Common myeloid progenitor, CD34-positive (primary cell): ENCODE measurements at regions not wholly inside any gene's neighbourhood (a gene's known extent, or its start where the extent isn't known, plus 50 kb on each side); places are given as distances from the start of the nearest gene placed in this dataset.
A peak's percentile ranks its signal among the peaks of the same experiment; 100 is the strongest.
"Not testable (repeated sequence)": the region's sequence is repeated elsewhere in the genome, so short reads cannot be mapped to it uniquely, and the experiment has no call there.

ENCODE experiments used
- CTCF ChIA-PET: fragments of 350-600 bp; sonication (Branson Sonifier 250); formaldehyde crosslinking; loops from one replicate; lab custom pipeline; 2021; ENCODE audit warnings: antibody characterized with exemption; lab: Charles Lee
- POLR2A ChIA-PET: fragments of 350-600 bp; sonication (Branson Sonifier 250); formaldehyde crosslinking; loops from one replicate; lab custom pipeline; 2021; ENCODE audit warnings: antibody characterized with exemption; lab: Charles Lee
- DNase-seq, 3 donors: peaks; one replicate each; pipeline versions ENCODE4 v3.0.0 to v3.0.0-alpha.2; 2013
- H3K27ac ChIP-seq, 2 experiments: 1 replicate in 1 of 2; 2 replicates in 1 of 2; pipeline ENCODE4 v1.7.0; 2013; ENCODE audit warnings: inconsistent platforms in 2 of 2, low read length in 2 of 2, mild to moderate bottlenecking in 2 of 2, low read depth in 1 of 2, moderate library complexity in 1 of 2; ENCODE audit not compliant: severe bottlenecking in 2 of 2, insufficient read depth in 1 of 2, poor library complexity in 1 of 2
- H3K27me3 ChIP-seq, 5 experiments: replicated peaks in 2 of 5; 1 replicate in 3 of 5; 2 replicates in 2 of 5; pipeline versions ENCODE4 v1.6.1 to v1.7.0; 2013; ENCODE audit warnings: low read length in 4 of 5, mild to moderate bottlenecking in 2 of 5, moderate library complexity in 2 of 5, inconsistent platforms in 1 of 5; ENCODE audit not compliant: insufficient read depth in 5 of 5, control insufficient read depth in 4 of 5
- H3K36me3 ChIP-seq, 4 experiments: 1 replicate in 2 of 4; 2 replicates in 2 of 4; pipeline versions ENCODE4 v1.6.1 to v1.7.0; 2013; ENCODE audit warnings: low read length in 3 of 4, control low read depth in 1 of 4, mild to moderate bottlenecking in 1 of 4; ENCODE audit not compliant: control insufficient read depth in 4 of 4, insufficient read depth in 4 of 4
- H3K4me1 ChIP-seq, 4 experiments: 1 replicate in 3 of 4; 2 replicates in 1 of 4; pipeline versions ENCODE4 v1.6.1 to v1.7.1; 2013; ENCODE audit warnings: low read length in 3 of 4, mild to moderate bottlenecking in 3 of 4, control low read depth in 1 of 4, inconsistent platforms in 1 of 4, moderate library complexity in 1 of 4; ENCODE audit not compliant: control insufficient read depth in 4 of 4, insufficient read depth in 4 of 4; ENCODE audit errors: control extremely low read depth in 1 of 4
- H3K4me3 ChIP-seq, 7 experiments: 1 replicate in 4 of 7; 2 replicates in 3 of 7; pipeline versions ENCODE4 v1.5.1 to v1.7.0; 2013; ENCODE audit warnings: mild to moderate bottlenecking in 7 of 7, low read length in 6 of 7, moderate library complexity in 6 of 7, inconsistent platforms in 2 of 7, low read depth in 2 of 7, control low read depth in 1 of 7; ENCODE audit not compliant: insufficient read depth in 4 of 7, control insufficient read depth in 1 of 7; ENCODE audit errors: extremely low read depth in 1 of 7
- H3K9me3 ChIP-seq, 5 experiments: 1 replicate in 4 of 5; 2 replicates in 1 of 5; pipeline versions ENCODE4 v1.6.1 to v1.7.1; 2013; ENCODE audit warnings: low read length in 4 of 5, mild to moderate bottlenecking in 2 of 5, inconsistent platforms in 1 of 5, low read depth in 1 of 5, moderate library complexity in 1 of 5; ENCODE audit not compliant: control insufficient read depth in 4 of 5, insufficient read depth in 2 of 5; ENCODE audit errors: control extremely low read depth in 1 of 5
- WGBS: methylation state at CpG from one replicate; pipeline ENCODE4 v1.1.5; 2013; ENCODE audit not compliant: insufficient coverage; 5-methylcytosine and 5-hydroxymethylcytosine counted together

- WGBS, result 96% methylated on average over 7 of the region's 8 CpGs
- ChIA-PET CTCF (no interaction called here), POLR2A (no interaction called here)
- H3K4me3 ChIP-seq, result no peak overlapping the region
- no peak for DNase-seq
- peaks cover 21 to 66% (median 44%) of the 10 kb centered on the region in 4 experiments for H3K4me1 ChIP-seq
- peaks cover 0 to 4% (median 0%) of the 10 kb centered on the region in 4 experiments for H3K36me3 ChIP-seq
- no peaks in the 10 kb centered on the region for H3K27me3 ChIP-seq
- H3K27ac ChIP-seq, result no peak overlapping the region
- no peaks in the 10 kb centered on the region for H3K9me3 ChIP-seq
Measured at GRCh38 chr22:25392584-25392983, 171.9 kb upstream of the GRK3 start.

DNA sequence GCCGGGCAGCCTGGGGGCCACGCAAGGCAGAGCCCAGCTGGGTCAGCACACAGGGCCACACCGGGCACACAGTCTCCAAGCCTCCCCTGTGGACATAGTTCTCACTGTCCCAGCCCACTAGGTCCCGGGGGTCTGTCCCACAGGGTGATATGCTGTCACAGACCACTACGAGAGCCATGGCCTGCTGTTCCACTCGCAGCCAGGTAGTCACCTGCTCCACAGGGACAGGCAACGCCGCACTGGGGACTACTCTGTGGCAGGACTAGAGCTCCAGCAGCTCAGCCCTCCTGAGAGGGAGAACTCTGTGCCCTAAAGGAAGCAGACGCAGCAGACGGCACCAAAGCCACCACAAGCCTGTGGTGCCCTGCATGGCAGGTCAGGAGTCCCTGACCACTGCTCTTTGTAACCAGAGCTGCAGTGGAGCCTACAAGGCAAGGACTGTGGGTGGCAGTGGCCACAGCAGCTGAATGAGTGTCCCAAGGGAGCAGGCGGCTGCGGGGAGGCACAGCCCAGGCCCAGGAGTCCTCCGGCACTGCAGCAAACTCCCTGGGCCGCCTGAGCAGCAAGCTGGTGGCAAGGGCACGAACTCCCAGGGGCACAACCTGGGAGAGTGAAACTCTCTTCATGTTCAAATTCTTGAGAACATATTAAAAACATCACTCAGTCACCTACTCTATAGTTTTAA lies 171.2 kb upstream of the GRK3 start:
- ChIA-PET CTCF (no interaction called here), POLR2A (no interaction called here)
- H3K36me3 ChIP-seq, result peaks cover 0 to 4% (median 0%) of the 10 kb centered on the region in 4 experiments
- no peaks in the 10 kb centered on the region for H3K27me3 ChIP-seq
- peaks cover 20 to 67% (median 44%) of the 10 kb centered on the region in 4 experiments for H3K4me1 ChIP-seq
- WGBS, result 97% methylated on average over 15 of the region's 15 CpGs
- H3K9me3 ChIP-seq, result no peaks in the 10 kb centered on the region
- DNase-seq, result no peak
- H3K27ac ChIP-seq, result no peak overlapping the region
- H3K4me3 ChIP-seq, result no peak overlapping the region

- H3K27ac ChIP-seq, result no peak overlapping the region
- no peaks in the 10 kb centered on the region for H3K27me3 ChIP-seq
- peaks cover 0 to 4% (median 0%) of the 10 kb centered on the region in 4 experiments for H3K36me3 ChIP-seq
- no peak overlapping the region for H3K4me3 ChIP-seq
- peaks cover 0 to 63% (median 40%) of the 10 kb centered on the region in 4 experiments for H3K4me1 ChIP-seq
- ChIA-PET CTCF (no interaction called here), POLR2A (no interaction called here)
- 91% methylated on average over 4 of the region's 8 CpGs for WGBS
- no peak for DNase-seq
- no peaks in the 10 kb centered on the region for H3K9me3 ChIP-seq
Measured at GRCh38 chr22:25395468-25395867, 169.0 kb upstream of the GRK3 start.

- Histone ChIP-seq H3K27me3 (no peaks in the 10 kb centered on the region), H3K27ac (no peak overlapping the region), H3K36me3 (peaks cover 0 to 4% (median 0%) of the 10 kb centered on the region in 4 experiments), H3K4me3 (no peak overlapping the region), H3K4me1 (peaks cover 0 to 63% (median 40%) of the 10 kb centered on the region in 4 experiments), H3K9me3 (no peaks in the 10 kb centered on the region)
- ChIA-PET POLR2A (no interaction called here), CTCF (no interaction called here)
- DNase-seq, result no peak
- WGBS, result 90% methylated on average over 3 of the region's 3 CpGs
Measured at GRCh38 chr22:25395915-25396314, 168.6 kb upstream of the GRK3 start.

GRCh38 chr22:25396615-25397200 lies 167.8 kb upstream of the GRK3 start:
- ChIA-PET CTCF (no interaction called here), POLR2A (no interaction called here)
- no peaks in the 10 kb centered on the region for H3K27me3 ChIP-seq
- H3K27ac ChIP-seq, result no peak overlapping the region
- H3K9me3 ChIP-seq, result no peaks in the 10 kb centered on the region
- H3K4me3 ChIP-seq, result no peak overlapping the region
- 97% methylated on average over 10 of the region's 10 CpGs for WGBS
- no peak for DNase-seq
- H3K4me1 ChIP-seq, result peaks cover 0 to 62% (median 38%) of the 10 kb centered on the region in 4 experiments
- peaks cover 0 to 4% (median 0%) of the 10 kb centered on the region in 4 experiments for H3K36me3 ChIP-seq

GRCh38 chr22:25397616-25398015 lies 166.9 kb upstream of the GRK3 start:
- no peak for DNase-seq
- no peaks in the 10 kb centered on the region for H3K9me3 ChIP-seq
- CTCF ChIA-PET, result no interaction called here
- peaks cover 3 to 64% (median 45%) of the 10 kb centered on the region in 4 experiments for H3K4me1 ChIP-seq
- no peak overlapping the region for H3K4me3 ChIP-seq
- peaks cover 0 to 4% (median 0%) of the 10 kb centered on the region in 4 experiments for H3K36me3 ChIP-seq
- no peak overlapping the region for H3K27ac ChIP-seq
- POLR2A ChIA-PET, result no interaction called here
- H3K27me3 ChIP-seq, result no peaks in the 10 kb centered on the region
- 83% methylated on average over 1 of the region's 3 CpGs for WGBS

GRCh38 chr22:25398591-25399062 lies 165.8 kb upstream of the GRK3 start:
- H3K9me3 ChIP-seq, H3K27me3 ChIP-seq, POLR2A ChIA-PET, CTCF ChIA-PET, H3K4me3 ChIP-seq, H3K27ac ChIP-seq, H3K36me3 ChIP-seq: not testable (repeated sequence)
- H3K4me1 ChIP-seq, result peaks cover 7 to 69% (median 52%) of the 10 kb centered on the region in 4 experiments
- 51% methylated on average over 6 of the region's 6 CpGs for WGBS
- peak; percentile 39 to 88 (median 84) for DNase-seq
